Choroid plexus epithelial cell (primary cell): ENCODE measurements at regions not wholly inside any gene's neighbourhood (a gene's known extent, or its start where the extent isn't known, plus 50 kb on each side); places are given as distances from the start of the nearest gene placed in this dataset.

ENCODE experiments used
- DNase-seq: peaks from one replicate; pipeline ENCODE4 v3.0.0-alpha.2; 2010; ENCODE audit warnings: low read depth
- H3K4me3 ChIP-seq: 2 replicates; pipeline ENCODE4 v1.5.1; 2011; ENCODE audit warnings: low read depth, mild to moderate bottlenecking, control low read depth, low read length, moderate library complexity
- TF ChIP-seq, protein P1 (sequence below): conservative IDR thresholded peaks from 2 replicates; pipeline ENCODE4 v1.5.1; 2011; ENCODE audit warnings: low read depth, mild to moderate bottlenecking, control low read depth, inconsistent platforms, low read length, moderate library complexity

GRCh38 chr6:103167345-103168071 is 1692.2 kb downstream of the HACE1 start:
- DNase-seq = no peak
- TF ChIP-seq, protein P1, sequence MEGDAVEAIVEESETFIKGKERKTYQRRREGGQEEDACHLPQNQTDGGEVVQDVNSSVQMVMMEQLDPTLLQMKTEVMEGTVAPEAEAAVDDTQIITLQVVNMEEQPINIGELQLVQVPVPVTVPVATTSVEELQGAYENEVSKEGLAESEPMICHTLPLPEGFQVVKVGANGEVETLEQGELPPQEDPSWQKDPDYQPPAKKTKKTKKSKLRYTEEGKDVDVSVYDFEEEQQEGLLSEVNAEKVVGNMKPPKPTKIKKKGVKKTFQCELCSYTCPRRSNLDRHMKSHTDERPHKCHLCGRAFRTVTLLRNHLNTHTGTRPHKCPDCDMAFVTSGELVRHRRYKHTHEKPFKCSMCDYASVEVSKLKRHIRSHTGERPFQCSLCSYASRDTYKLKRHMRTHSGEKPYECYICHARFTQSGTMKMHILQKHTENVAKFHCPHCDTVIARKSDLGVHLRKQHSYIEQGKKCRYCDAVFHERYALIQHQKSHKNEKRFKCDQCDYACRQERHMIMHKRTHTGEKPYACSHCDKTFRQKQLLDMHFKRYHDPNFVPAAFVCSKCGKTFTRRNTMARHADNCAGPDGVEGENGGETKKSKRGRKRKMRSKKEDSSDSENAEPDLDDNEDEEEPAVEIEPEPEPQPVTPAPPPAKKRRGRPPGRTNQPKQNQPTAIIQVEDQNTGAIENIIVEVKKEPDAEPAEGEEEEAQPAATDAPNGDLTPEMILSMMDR = no peak
- H3K4me3 ChIP-seq = no peak overlapping the region

DNA sequence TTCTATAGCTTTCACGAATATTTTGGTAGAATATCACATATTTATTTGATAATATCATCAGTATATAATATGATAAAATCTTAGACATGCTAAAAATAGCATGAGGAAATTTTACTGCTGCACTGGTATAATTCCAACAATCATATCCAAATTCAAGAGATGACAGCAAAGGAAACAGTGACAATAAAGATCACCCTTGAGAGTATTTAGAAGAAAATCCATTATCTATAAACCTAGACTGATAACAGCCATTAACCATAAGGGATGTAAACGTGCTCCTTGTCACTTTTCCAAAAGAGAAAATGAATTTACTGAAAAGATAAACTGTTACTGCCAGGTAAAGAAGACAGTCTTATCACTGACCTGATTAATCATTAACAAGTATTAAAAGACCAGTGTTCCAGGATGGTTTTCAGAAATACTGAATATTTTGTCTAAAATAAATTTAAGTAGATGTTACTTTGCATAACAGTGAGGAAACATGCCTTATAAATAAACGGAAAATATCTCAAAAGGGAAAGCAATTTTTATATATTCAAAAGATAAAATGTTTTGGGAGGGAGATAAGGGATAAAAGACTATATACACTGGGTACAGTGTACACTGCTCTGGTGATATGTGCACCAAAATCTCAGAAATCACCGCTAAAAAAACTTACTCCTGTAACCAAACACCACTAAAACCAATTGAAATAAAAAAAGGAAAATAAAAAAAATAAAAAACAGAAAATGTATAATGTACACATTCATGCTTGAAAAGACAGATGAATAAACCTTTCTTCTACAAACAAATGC is 1704.7 kb downstream of the HACE1 start:
- DNase-seq = no peak
- TF ChIP-seq, protein P1 = no peak
- H3K4me3 ChIP-seq = no peak overlapping the region

DNA sequence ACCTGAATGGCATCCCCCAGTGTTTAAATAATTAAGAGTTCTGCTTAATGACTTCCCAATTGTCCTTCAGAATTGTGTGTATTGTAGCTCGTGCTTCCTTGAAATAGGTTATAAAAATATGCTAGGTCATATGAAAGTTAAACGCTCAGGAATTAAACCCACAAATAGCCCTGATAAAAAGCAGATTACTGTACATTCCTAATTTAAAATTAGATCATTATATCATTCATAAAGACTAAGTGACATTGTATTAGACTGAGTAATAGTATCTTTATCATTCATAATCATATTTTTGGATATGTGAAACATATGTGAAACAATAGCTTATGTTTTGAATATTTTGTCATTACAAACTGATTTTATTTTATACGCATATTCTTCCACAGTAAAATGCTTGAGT is 1706.7 kb downstream of the HACE1 start:
- no peak for DNase-seq
- TF ChIP-seq, protein P1 = no peak
- H3K4me3 ChIP-seq = no peak overlapping the region

DNA sequence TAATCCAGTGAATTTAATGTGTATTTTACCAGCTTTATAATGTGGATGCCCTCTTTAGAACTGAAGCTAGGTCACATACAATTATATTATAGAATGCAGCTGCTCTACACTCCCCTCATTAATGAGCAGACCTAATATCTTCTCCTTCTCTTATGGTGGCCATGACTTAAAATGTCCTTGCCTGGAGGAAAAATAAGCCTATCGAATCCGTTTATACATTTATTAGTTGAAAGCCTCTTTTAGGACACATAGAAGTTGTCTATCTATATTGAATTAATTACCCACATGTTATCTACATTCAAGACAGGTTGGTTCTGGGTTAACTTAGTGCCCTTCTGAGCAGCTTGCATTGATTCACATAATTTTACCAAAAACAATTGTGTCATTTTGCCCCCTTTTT is 1716.8 kb downstream of the HACE1 start:
- TF ChIP-seq, protein P1 = no peak
- H3K4me3 ChIP-seq = no peak overlapping the region
- DNase-seq = no peak

GRCh38 chr6:103140308-103141027 is 1719.3 kb downstream of the HACE1 start:
- DNase-seq = no peak
- TF ChIP-seq, protein P1 = no peak
- no peak overlapping the region for H3K4me3 ChIP-seq

- TF ChIP-seq, protein P1 = no peak
- no peak overlapping the region for H3K4me3 ChIP-seq
- DNase-seq = no peak
Measured at GRCh38 chr6:103139377-103139776, 1720.3 kb downstream of the HACE1 start.
